Hepatocyte (in vitro differentiated cells): ENCODE measurements at regions not wholly inside any gene's neighbourhood (a gene's known extent, or its start where the extent isn't known, plus 50 kb on each side); places are given as distances from the start of the nearest gene placed in this dataset.
"Not testable (repeated sequence)": the region's sequence is repeated elsewhere in the genome, so short reads cannot be mapped to it uniquely, and the experiment has no call there.

ENCODE experiments used
- DNase-seq: peaks from one replicate; pipeline ENCODE4 v3.0.0-alpha.2; 2016; ENCODE audit warnings: low spot score
- H2AFZ ChIP-seq: fragments of 200-600 bp; sonication (generic); 2 replicates; pipeline ENCODE4 v1.6.0; 2016; ENCODE audit warnings: antibody characterized with exemption, mild to moderate bottlenecking
- H3K27ac ChIP-seq: fragments of 200-600 bp; sonication (generic); 2 replicates; pipeline ENCODE4 v1.5.1; 2016; ENCODE audit warnings: mild to moderate bottlenecking
- H3K27me3 ChIP-seq: fragments of 200-600 bp; sonication (generic); 2 replicates; pipeline ENCODE4 v1.6.1; 2016
- H3K36me3 ChIP-seq: fragments of 200-600 bp; sonication (generic); replicated peaks from 2 replicates; pipeline ENCODE4 v1.5.1; 2016; ENCODE audit warnings: low read depth; ENCODE audit not compliant: insufficient read depth
- H3K4me1 ChIP-seq: fragments of 200-600 bp; sonication (generic); 2 replicates; pipeline ENCODE4 v1.5.1; 2016; ENCODE audit warnings: mild to moderate bottlenecking, moderate library complexity; ENCODE audit not compliant: insufficient read depth
- H3K4me2 ChIP-seq: fragments of 200-600 bp; sonication (generic); 2 replicates; pipeline ENCODE4 v1.6.0; 2016
- H3K4me3 ChIP-seq: fragments of 200-600 bp; sonication (generic); 2 replicates; pipeline ENCODE4 v1.5.1; 2016; ENCODE audit warnings: mild to moderate bottlenecking
- H3K79me2 ChIP-seq: fragments of 200-600 bp; sonication (generic); 2 replicates; pipeline ENCODE4 v1.6.0; 2017; ENCODE audit warnings: mild to moderate bottlenecking
- H3K9me2 ChIP-seq: fragments of 200-600 bp; sonication (generic); replicated peaks from 2 replicates; pipeline ENCODE4 v1.6.0; 2017; ENCODE audit warnings: mild to moderate bottlenecking; ENCODE audit not compliant: insufficient read depth
- H3K9me3 ChIP-seq: fragments of 200-600 bp; sonication (generic); 2 replicates; pipeline ENCODE4 v1.5.1; 2016; ENCODE audit warnings: low read depth, mild to moderate bottlenecking
- H4K20me1 ChIP-seq: fragments of 200-600 bp; sonication (generic); 2 replicates; pipeline ENCODE4 v1.6.0; 2016; ENCODE audit warnings: mild to moderate bottlenecking; ENCODE audit not compliant: insufficient read depth, poor library complexity, severe bottlenecking
- EZH2 ChIP-seq: fragments of 200-600 bp; sonication (generic); IDR thresholded peaks from 2 replicates; pipeline ENCODE4 v1.6.1; 2016; ENCODE audit warnings: antibody characterized with exemption, mild to moderate bottlenecking, borderline replicate concordance
- EZH2phosphoT487 ChIP-seq: fragments of 200-600 bp; sonication (generic); IDR thresholded peaks from one replicate; pipeline ENCODE4 v1.6.1; 2018; ENCODE audit warnings: antibody characterized with exemption, mild to moderate bottlenecking, low read depth, moderate library complexity; ENCODE audit not compliant: unreplicated experiment, severe bottlenecking
- WGBS: methylation state at CpG from one replicate; pipeline ENCODE4 v1.1.6; 2016; ENCODE audit warnings: low lambda C conversion rate; ENCODE audit errors: missing lambda C conversion rate; 5-methylcytosine and 5-hydroxymethylcytosine counted together
- TF ChIP-seq, protein P1 (sequence below): fragments of 200-600 bp; sonication (generic); IDR thresholded peaks from 2 replicates; pipeline ENCODE4 v1.5.1; 2016; ENCODE audit warnings: antibody characterized with exemption, mild to moderate bottlenecking; ENCODE audit not compliant: poor library complexity

DNA sequence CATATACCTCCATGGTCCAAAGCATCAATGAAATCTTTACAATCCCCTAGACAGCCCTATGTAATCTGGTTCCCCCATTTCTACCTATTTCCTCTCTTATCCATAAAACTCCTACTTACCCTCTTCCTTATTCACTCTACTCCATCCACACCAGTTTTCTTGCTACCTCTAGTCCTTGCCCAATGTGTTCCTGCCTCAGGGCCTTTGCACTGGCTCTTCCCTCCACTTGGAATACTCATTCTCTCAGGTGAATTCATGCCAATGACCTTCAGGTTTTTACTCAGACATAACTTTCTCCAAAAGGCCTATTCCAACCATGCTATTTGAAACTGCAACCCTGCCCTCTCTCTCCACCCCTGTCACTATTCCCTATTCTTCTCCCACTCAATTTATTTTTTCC lies 138.7 kb upstream of the KRR1 start:
- no peaks in the 10 kb centered on the region for H4K20me1 ChIP-seq
- H3K36me3 ChIP-seq = no peaks in the 10 kb centered on the region
- no peak overlapping the region for H3K4me3 ChIP-seq
- H3K9me3 ChIP-seq = no peaks in the 10 kb centered on the region
- DNase-seq = no peak
- H3K27me3 ChIP-seq = no peaks in the 10 kb centered on the region
- no peaks in the 10 kb centered on the region for H3K79me2 ChIP-seq
- TF ChIP-seq EZH2phosphoT487 (no peak), EZH2 (no peak)
- TF ChIP-seq, protein P1, sequence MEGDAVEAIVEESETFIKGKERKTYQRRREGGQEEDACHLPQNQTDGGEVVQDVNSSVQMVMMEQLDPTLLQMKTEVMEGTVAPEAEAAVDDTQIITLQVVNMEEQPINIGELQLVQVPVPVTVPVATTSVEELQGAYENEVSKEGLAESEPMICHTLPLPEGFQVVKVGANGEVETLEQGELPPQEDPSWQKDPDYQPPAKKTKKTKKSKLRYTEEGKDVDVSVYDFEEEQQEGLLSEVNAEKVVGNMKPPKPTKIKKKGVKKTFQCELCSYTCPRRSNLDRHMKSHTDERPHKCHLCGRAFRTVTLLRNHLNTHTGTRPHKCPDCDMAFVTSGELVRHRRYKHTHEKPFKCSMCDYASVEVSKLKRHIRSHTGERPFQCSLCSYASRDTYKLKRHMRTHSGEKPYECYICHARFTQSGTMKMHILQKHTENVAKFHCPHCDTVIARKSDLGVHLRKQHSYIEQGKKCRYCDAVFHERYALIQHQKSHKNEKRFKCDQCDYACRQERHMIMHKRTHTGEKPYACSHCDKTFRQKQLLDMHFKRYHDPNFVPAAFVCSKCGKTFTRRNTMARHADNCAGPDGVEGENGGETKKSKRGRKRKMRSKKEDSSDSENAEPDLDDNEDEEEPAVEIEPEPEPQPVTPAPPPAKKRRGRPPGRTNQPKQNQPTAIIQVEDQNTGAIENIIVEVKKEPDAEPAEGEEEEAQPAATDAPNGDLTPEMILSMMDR = no peak
- no peaks in the 10 kb centered on the region for H3K9me2 ChIP-seq
- no peak overlapping the region for H3K27ac ChIP-seq
- H3K4me1 ChIP-seq = peaks cover 15% of the 10 kb centered on the region
- no peak overlapping the region for H2AFZ ChIP-seq
- H3K4me2 ChIP-seq = no peak overlapping the region

DNA sequence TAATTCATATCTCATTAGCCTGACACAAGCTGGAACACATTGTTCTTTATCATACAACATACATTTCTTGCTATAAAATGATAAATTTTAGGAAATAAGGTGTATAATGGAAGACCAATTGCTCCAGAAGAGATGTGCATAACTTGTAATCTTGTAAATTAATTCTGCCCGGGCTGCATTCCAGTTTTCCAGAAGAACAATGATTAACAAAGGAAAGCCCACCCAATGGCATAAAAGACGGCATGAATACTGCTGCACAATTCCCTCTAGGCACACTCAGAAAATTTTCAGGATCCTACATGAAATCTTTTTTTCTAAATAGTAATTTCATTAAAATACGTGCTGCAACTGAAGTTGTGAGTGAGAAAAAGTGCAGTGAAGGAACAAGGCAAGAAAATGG lies 137.4 kb upstream of the KRR1 start:
- H3K79me2 ChIP-seq = no peaks in the 10 kb centered on the region

DNA sequence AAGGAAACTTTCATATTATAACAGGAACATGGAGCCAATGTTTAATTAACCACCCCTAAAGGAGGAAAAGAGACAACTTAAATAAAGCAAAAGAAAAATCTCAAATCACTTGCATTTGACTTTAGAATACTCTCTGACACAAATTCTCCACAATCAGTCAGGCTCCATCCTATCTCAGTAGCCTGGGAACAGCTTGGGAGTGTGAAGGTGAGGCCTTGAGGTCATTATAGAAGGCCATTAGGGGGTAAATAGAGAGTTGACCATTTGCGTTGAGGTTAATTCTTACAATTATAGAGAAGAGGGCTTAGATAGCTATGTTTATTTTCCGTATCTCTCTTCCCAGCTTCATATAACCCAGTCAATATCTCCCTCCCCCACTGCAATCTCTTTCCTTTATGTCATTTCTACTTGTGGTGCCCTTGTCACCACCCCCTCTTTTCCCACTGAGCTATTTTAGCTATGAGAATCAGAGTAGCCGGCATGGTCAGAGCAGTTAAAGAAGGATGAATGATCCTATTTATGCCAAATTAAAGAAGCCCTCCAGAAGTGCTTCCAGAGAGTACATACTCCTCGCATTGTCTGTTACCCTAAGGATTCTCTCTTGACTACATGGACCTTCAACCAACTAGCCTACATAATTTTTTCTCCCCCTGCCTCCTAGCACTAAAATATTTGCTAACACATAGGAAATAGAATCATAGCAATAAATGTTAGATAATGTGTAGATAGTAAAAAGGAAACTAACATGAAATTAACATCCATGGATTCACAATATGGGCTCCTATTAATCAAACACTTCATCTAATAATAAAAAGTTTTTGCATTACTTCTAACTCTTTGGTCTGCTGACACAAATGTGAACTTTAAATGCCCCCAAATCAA lies 135.2 kb upstream of the KRR1 start:
- Histone ChIP-seq H4K20me1 (no peaks in the 10 kb centered on the region), H3K27ac (no peak overlapping the region), H3K9me3 (no peaks in the 10 kb centered on the region), H3K27me3 (no peaks in the 10 kb centered on the region), H3K4me2 (no peak overlapping the region), H2AFZ (no peak overlapping the region), H3K4me3 (no peak overlapping the region), H3K9me2 (no peaks in the 10 kb centered on the region), H3K36me3 (no peaks in the 10 kb centered on the region), H3K4me1 (peaks cover 9% of the 10 kb centered on the region), H3K79me2 (no peaks in the 10 kb centered on the region)
- TF ChIP-seq, protein P1 = no peak
- TF ChIP-seq EZH2phosphoT487 = no peak
- no peak for TF ChIP-seq EZH2
- WGBS = 80% methylated on average over 4 of the region's 4 CpGs
- no peak for DNase-seq

More for the DNA sequence above, 137.4 kb upstream of the KRR1 start:
- Histone ChIP-seq H3K27ac (no peak overlapping the region), H3K4me2 (no peak overlapping the region), H2AFZ (no peak overlapping the region), H3K4me3 (no peak overlapping the region), H3K9me3 (no peaks in the 10 kb centered on the region), H3K4me1 (peaks cover 15% of the 10 kb centered on the region), H4K20me1 (no peaks in the 10 kb centered on the region), H3K9me2 (no peaks in the 10 kb centered on the region), H3K36me3 (no peaks in the 10 kb centered on the region), H3K27me3 (no peaks in the 10 kb centered on the region)
- WGBS = 47% methylated on average over 3 of the region's 3 CpGs
- DNase-seq = no peak
- no peak for TF ChIP-seq EZH2phosphoT487

DNA sequence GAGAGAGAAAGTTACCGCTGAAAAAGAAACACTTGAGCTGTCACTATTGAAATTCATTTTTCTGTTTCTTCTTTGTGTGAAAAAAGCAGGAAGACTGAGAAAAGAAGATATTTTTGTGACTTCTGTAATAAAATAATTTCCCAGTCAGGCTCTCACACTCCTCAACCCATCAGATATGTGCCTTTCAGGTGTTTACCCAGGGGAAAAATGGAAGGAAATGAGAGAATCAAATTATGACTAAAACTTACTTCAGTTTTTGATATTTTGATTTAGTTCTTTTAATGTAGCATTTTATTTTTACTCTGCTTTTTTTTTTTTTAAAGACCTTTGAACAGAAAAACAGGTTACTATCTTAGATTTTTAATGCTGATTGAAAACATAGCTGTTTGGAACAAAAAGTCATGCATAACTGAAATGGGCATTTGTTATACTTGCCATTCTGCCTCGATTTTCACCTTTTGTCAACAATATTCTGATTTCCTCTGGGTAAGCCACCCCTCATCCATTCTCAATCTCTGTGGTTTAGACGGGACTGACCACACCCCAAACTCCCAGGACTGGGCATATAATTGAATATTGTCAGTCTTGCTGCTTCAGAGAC lies 133.2 kb upstream of the KRR1 start:
- no peaks in the 10 kb centered on the region for H3K4me1 ChIP-seq
- H3K27ac ChIP-seq = no peak overlapping the region
- H3K9me2 ChIP-seq = no peaks in the 10 kb centered on the region
- no peak overlapping the region for H3K4me3 ChIP-seq
- DNase-seq = no peak
- H3K36me3 ChIP-seq = no peaks in the 10 kb centered on the region
- no peak overlapping the region for H2AFZ ChIP-seq
- H4K20me1 ChIP-seq = no peaks in the 10 kb centered on the region
- TF ChIP-seq EZH2phosphoT487 = no peak
- TF ChIP-seq, protein P1 = no peak
- no peak for TF ChIP-seq EZH2
- 86% methylated on average over 3 of the region's 3 CpGs for WGBS
- H3K27me3 ChIP-seq = no peaks in the 10 kb centered on the region
- H3K9me3 ChIP-seq = no peaks in the 10 kb centered on the region
- no peaks in the 10 kb centered on the region for H3K79me2 ChIP-seq
- H3K4me2 ChIP-seq = no peak overlapping the region

DNA sequence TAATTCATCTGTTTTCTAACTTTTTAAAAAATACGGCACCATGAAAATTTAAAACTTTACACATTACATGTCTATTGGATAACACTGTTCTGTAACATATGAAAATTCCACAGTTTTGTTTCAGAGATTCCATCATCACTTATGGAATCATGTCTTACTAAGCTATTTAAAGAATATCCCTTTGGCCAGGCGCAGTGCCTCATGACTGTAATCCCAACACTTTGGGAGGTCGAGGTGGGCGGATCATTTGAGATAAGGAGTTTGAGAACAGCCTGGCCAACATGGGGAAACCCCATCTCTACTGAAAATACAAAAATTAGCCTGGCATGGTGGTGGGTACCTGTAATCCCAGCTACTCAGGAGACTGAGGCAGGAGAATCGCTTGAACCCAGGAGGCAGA lies 131.7 kb upstream of the KRR1 start:
- H3K4me3 ChIP-seq, H3K9me3 ChIP-seq, H3K9me2 ChIP-seq, H3K4me1 ChIP-seq, H3K79me2 ChIP-seq, H3K36me3 ChIP-seq, H3K27me3 ChIP-seq, DNase-seq, H3K4me2 ChIP-seq, H4K20me1 ChIP-seq, H3K27ac ChIP-seq, H2AFZ ChIP-seq: not testable (repeated sequence)
- 89% methylated on average over 5 of the region's 5 CpGs for WGBS
